H1 (cell line): ENCODE measurements at regions not wholly inside any gene's neighbourhood (a gene's known extent, or its start where the extent isn't known, plus 50 kb on each side); places are given as distances from the start of the nearest gene placed in this dataset.

Experiments used
- ASH2L ChIP-seq: fragments of 200-600, 300-600 bp; sonication (generic); IDR thresholded peaks from one replicate; pipeline ENCODE4 v1.7.1; 2017; ENCODE audit warnings: low read length
- CEBPB ChIP-seq: IDR thresholded peaks from 2 replicates; pipeline ENCODE4 v1.6.1; 2012; ENCODE audit warnings: low read depth, low read length
- CHD2 ChIP-seq: IDR thresholded peaks from 2 replicates; pipeline ENCODE4 v1.6.1; 2012; ENCODE audit warnings: low read length, improper control_type of control experiment
- CTCF ChIP-seq, 3 experiments: IDR thresholded peaks; 1 replicate in 2 of 3; 2 replicates in 1 of 3; pipeline versions ENCODE4 v1.5.1 to v1.6.1; 2011; ENCODE audit warnings: low read length in 3 of 3, mild to moderate bottlenecking in 3 of 3, inconsistent platforms in 2 of 3, low read depth in 1 of 3, moderate library complexity in 1 of 3; ENCODE audit not compliant: insufficient read depth in 1 of 3; ENCODE audit errors: control extremely low read depth in 1 of 3
- EGR1 ChIP-seq: IDR thresholded peaks from 2 replicates; pipeline ENCODE4 v1.6.1; 2011; ENCODE audit warnings: low read depth, low read length, borderline replicate concordance
- EP300 ChIP-seq, 2 experiments: IDR thresholded peaks; 1 replicate in 1 of 2; 2 replicates in 1 of 2; pipeline ENCODE4 v1.6.1; 2011 to 2012; ENCODE audit warnings: low read depth in 2 of 2, low read length in 2 of 2, mild to moderate bottlenecking in 2 of 2, borderline replicate concordance in 1 of 2, inconsistent platforms in 1 of 2, moderate library complexity in 1 of 2
- EZH2 ChIP-seq: fragments of 200-600 bp; sonication (generic); IDR thresholded peaks from 2 replicates; pipeline ENCODE4 v1.7.1; 2012; ENCODE audit warnings: low read depth, mild to moderate bottlenecking, moderate library complexity, low read length, inconsistent platforms; ENCODE audit not compliant: severe bottlenecking
- MAX ChIP-seq: IDR thresholded peaks from 2 replicates; pipeline ENCODE4 v1.6.1; 2012; ENCODE audit warnings: inconsistent platforms
- POLR2A ChIP-seq, 2 experiments: IDR thresholded peaks; 1 replicate in 1 of 2; 2 replicates in 1 of 2; pipeline ENCODE4 v1.6.1; 2011; ENCODE audit warnings: low read depth in 2 of 2, low read length in 2 of 2, mild to moderate bottlenecking in 2 of 2; ENCODE audit errors: control extremely low read depth in 1 of 2
- RFX5 ChIP-seq: IDR thresholded peaks from 2 replicates; pipeline ENCODE4 v1.6.1; 2011; ENCODE audit warnings: low read depth, low read length, improper control_type of control experiment, borderline replicate concordance
- SP1 ChIP-seq: IDR thresholded peaks from 2 replicates; pipeline ENCODE4 v1.6.1; 2011; ENCODE audit warnings: low read depth, low read length
- SUZ12 ChIP-seq: fragments of 200-600 bp; sonication (generic); IDR thresholded peaks from 2 replicates; pipeline ENCODE4 v1.6.1; 2012; ENCODE audit warnings: mild to moderate bottlenecking, inconsistent platforms, low read length, moderate library complexity, mixed read lengths
- TEAD4 ChIP-seq: IDR thresholded peaks from 2 replicates; pipeline ENCODE4 v1.6.1; 2012; ENCODE audit warnings: low read depth, low read length, inconsistent platforms, mixed read lengths
- YY1 ChIP-seq: IDR thresholded peaks from 2 replicates; pipeline ENCODE4 v1.6.1; 2011; ENCODE audit warnings: low read depth, mild to moderate bottlenecking, low read length

DNA sequence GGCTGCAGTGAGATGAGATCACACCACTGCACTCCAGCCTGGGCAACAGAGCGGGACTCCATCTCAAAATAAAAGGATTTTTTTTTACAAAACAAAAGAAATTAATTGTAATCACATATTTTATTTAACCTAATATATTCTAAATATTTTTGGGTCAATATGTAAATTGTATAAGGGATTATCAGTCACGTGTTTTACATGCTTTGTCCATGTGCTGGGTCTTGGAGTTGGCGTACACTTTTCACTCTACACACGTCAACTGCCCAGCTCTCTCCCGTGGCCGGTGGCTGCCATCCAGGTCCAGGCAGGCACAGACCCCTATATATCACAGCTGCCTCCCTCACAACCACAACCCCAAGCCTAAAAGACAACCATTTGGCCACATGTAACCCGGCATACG lies 68.1 kb downstream of the RBFOX3 start:
- no peak for TF ChIP-seq CTCF (IDR thresholded peaks at IDR 0.05; ENCODE audit: control extremely low read depth in 1 of 3, insufficient read depth in 1 of 3, low read depth in 1 of 3, low read length in 3 of 3)
- no peak for TF ChIP-seq EP300 (IDR thresholded peaks at IDR 0.05; ENCODE audit: borderline replicate concordance in 1 of 2, low read depth in 2 of 2, low read length in 2 of 2)
- no peak for TF ChIP-seq POLR2A (IDR thresholded peaks at IDR 0.05; ENCODE audit: control extremely low read depth in 1 of 2, low read depth in 2 of 2, low read length in 2 of 2)
- no peak for TF ChIP-seq SP1
- TF ChIP-seq RFX5: no peak
- no peak for TF ChIP-seq ASH2L
- TF ChIP-seq SUZ12: no peak
- TF ChIP-seq YY1: no peak
- TF ChIP-seq MAX: no peak
- no peak for TF ChIP-seq TEAD4
- no peak for TF ChIP-seq EGR1
- TF ChIP-seq CHD2: no peak
- no peak for TF ChIP-seq CEBPB
- no peak for TF ChIP-seq EZH2
